UCSD-AML1 (cell line): ENCODE measurements at regions not wholly inside any gene's neighbourhood (a gene's known extent, or its start where the extent isn't known, plus 50 kb on each side); places are given as distances from the start of the nearest gene placed in this dataset.
"Not testable (repeated sequence)": the region's sequence is repeated elsewhere in the genome, so short reads cannot be mapped to it uniquely, and the experiment has no call there.

Source experiments
- DNase-seq: peaks from one replicate; lab custom pipeline; 2025; ENCODE audit not compliant: unreplicated experiment; lab: John Stamatoyannopoulos, UW

GRCh38 chr3:116981089-116981488 lies 271.5 kb downstream of the TUSC7 start:
- DNase-seq, result no peak

GRCh38 chr3:116984301-116984700 lies 274.7 kb downstream of the TUSC7 start:
- no peak for DNase-seq

GRCh38 chr3:116994351-116994879 lies 284.8 kb downstream of the TUSC7 start:
- DNase-seq, result no peak

GRCh38 chr3:117003501-117003900 lies 293.9 kb downstream of the TUSC7 start:
- DNase-seq, result no peak

- no peak for DNase-seq
Measured at GRCh38 chr3:117005274-117005673, 295.7 kb downstream of the TUSC7 start.

GRCh38 chr3:117005911-117006522 lies 296.4 kb downstream of the TUSC7 start:
- DNase-seq, result no peak

GRCh38 chr3:117010318-117010717 lies 300.7 kb downstream of the TUSC7 start:
- DNase-seq, result no peak

GRCh38 chr3:117011687-117012250 lies 302.2 kb downstream of the TUSC7 start:
- DNase-seq, result no peak

GRCh38 chr3:117016378-117016777 lies 306.8 kb downstream of the TUSC7 start:
- no peak for DNase-seq

GRCh38 chr3:117017135-117017894 lies 307.7 kb downstream of the TUSC7 start:
- DNase-seq, result peak; percentile 7

- no peak for DNase-seq
Measured at GRCh38 chr3:117018655-117019054, 309.1 kb downstream of the TUSC7 start.

GRCh38 chr3:117019082-117019713 lies 309.6 kb downstream of the TUSC7 start:
- peak; percentile 27 for DNase-seq

- no peak for DNase-seq
Measured at GRCh38 chr3:117026401-117026800, 316.8 kb downstream of the TUSC7 start.

GRCh38 chr3:117035745-117036144 lies 326.2 kb downstream of the TUSC7 start:
- peak; percentile 7 for DNase-seq

GRCh38 chr3:117036259-117036799 lies 326.8 kb downstream of the TUSC7 start:
- DNase-seq, result peak; percentile 24

- DNase-seq, result peak; percentile 28
Measured at GRCh38 chr3:117045143-117045542, 335.6 kb downstream of the TUSC7 start.

- no peak for DNase-seq
Measured at GRCh38 chr3:117047951-117048705, 338.5 kb downstream of the TUSC7 start.

- no peak for DNase-seq
Measured at GRCh38 chr3:117052395-117052794, 342.8 kb downstream of the TUSC7 start.

- no peak for DNase-seq
Measured at GRCh38 chr3:117054556-117054955, 345.0 kb downstream of the TUSC7 start.

GRCh38 chr3:117056946-117057345 lies 347.4 kb downstream of the TUSC7 start:
- DNase-seq, result not testable (repeated sequence)
